ENCODE measurements at regions not wholly inside any gene's neighbourhood (a gene's known extent, or its start where the extent isn't known, plus 50 kb on each side); places are given as distances from the start of the nearest gene placed in this dataset.

DNA sequence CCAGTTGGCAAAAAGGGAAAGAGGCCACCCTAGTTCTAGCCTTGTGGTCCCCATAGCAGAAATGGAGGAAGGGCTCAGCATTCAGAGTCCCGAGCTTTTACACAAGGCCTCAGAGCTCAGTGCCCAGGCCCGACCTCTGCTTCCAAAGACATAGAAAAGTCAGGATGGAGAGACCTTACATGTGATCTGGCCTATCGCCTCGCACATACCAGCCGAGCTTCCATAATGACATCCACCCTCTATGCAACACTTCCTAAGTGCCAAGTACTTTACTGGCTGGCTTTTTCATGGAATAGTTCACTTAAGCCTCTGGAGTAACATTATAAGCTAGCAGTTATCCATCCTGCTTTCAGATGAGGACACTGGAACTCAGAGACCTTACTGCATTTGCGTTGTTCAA lies 275.9 kb downstream of the FAM43A start:
- Histone ChIP-seq H4K20me1 (ENCODE audit: control insufficient read depth, insufficient read depth, low read depth, low read length) (no peaks in the 10 kb centered on the region), H3K36me3 (ENCODE audit: control insufficient read depth, low read length) (no peaks in the 10 kb centered on the region), H3K9me3 (ENCODE audit: control insufficient read depth, insufficient read depth, low read length) (no peaks in the 10 kb centered on the region), H3K4me2 (ENCODE audit: low read length) (no peak overlapping the region), H3K27ac (ENCODE audit: low read depth, low read length) (no peak overlapping the region), H3F3A (ENCODE audit: control insufficient read depth, insufficient read depth) (no peaks in the 10 kb centered on the region), H3K4me1 (ENCODE audit: control insufficient read depth, low read length) (no peaks in the 10 kb centered on the region), H3K79me2 (ENCODE audit: control insufficient read depth, low read length) (no peaks in the 10 kb centered on the region), H3K9me2 (replicated peaks; ENCODE audit: control insufficient read depth, low read length) (no peaks in the 10 kb centered on the region), H3K4me3 (ENCODE audit: low read length) (no peak overlapping the region), H3K27me3 (ENCODE audit: control insufficient read depth, low read length) (peaks cover 12% of the 10 kb centered on the region; the same call in 1 of the 2 replicates)
- TF ChIP-seq EZH2phosphoT487 (IDR thresholded peaks at IDR 0.05; ENCODE audit: borderline replicate concordance, low read length): no peak
- TF ChIP-seq, protein P1, sequence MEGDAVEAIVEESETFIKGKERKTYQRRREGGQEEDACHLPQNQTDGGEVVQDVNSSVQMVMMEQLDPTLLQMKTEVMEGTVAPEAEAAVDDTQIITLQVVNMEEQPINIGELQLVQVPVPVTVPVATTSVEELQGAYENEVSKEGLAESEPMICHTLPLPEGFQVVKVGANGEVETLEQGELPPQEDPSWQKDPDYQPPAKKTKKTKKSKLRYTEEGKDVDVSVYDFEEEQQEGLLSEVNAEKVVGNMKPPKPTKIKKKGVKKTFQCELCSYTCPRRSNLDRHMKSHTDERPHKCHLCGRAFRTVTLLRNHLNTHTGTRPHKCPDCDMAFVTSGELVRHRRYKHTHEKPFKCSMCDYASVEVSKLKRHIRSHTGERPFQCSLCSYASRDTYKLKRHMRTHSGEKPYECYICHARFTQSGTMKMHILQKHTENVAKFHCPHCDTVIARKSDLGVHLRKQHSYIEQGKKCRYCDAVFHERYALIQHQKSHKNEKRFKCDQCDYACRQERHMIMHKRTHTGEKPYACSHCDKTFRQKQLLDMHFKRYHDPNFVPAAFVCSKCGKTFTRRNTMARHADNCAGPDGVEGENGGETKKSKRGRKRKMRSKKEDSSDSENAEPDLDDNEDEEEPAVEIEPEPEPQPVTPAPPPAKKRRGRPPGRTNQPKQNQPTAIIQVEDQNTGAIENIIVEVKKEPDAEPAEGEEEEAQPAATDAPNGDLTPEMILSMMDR (IDR thresholded peaks at IDR 0.05; ENCODE audit: low read depth, low read length, poor library complexity, severe bottlenecking): no peak

DNA sequence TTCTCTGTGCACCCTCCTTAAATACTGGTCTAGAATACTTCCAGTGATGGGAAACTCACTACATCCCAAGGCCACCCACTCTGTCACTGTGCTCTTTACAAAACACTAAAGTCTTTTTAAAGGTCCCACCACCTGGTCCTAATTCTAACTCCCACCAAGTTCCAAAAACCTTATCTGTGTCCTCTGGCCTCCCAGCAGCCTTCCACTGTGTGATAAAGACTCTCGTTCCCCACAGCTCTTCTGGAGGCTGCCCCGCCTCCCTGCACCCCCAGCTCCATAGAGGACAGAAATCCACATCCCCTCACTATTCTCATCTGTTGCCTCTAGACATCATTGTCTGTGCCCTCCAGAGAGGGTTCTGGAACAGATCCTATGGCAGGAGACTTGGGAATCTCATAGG lies 276.4 kb downstream of the FAM43A start:
- H3K4me2 ChIP-seq (ENCODE audit: low read length): no peak overlapping the region
- no peaks in the 10 kb centered on the region for H3K36me3 ChIP-seq (ENCODE audit: control insufficient read depth, low read length)
- H3K9me2 ChIP-seq (replicated peaks; ENCODE audit: control insufficient read depth, low read length): no peaks in the 10 kb centered on the region
- no peaks in the 10 kb centered on the region for H4K20me1 ChIP-seq (ENCODE audit: control insufficient read depth, insufficient read depth, low read depth, low read length)
- H3K4me1 ChIP-seq (ENCODE audit: control insufficient read depth, low read length): no peaks in the 10 kb centered on the region
- H3K9me3 ChIP-seq (ENCODE audit: control insufficient read depth, insufficient read depth, low read length): no peaks in the 10 kb centered on the region
- no peaks in the 10 kb centered on the region for H3F3A ChIP-seq (ENCODE audit: control insufficient read depth, insufficient read depth)
- H3K4me3 ChIP-seq (ENCODE audit: low read length): no peak overlapping the region
- peaks cover 12% of the 10 kb centered on the region; the same call in 1 of the 2 replicates for H3K27me3 ChIP-seq (ENCODE audit: control insufficient read depth, low read length)
- no peak overlapping the region for H3K27ac ChIP-seq (ENCODE audit: low read depth, low read length)
- TF ChIP-seq, protein P1 (IDR thresholded peaks at IDR 0.05; ENCODE audit: low read depth, low read length, poor library complexity, severe bottlenecking): no peak
- TF ChIP-seq EZH2phosphoT487 (IDR thresholded peaks at IDR 0.05; ENCODE audit: borderline replicate concordance, low read length): no peak
- H3K79me2 ChIP-seq (ENCODE audit: control insufficient read depth, low read length): no peaks in the 10 kb centered on the region

DNA sequence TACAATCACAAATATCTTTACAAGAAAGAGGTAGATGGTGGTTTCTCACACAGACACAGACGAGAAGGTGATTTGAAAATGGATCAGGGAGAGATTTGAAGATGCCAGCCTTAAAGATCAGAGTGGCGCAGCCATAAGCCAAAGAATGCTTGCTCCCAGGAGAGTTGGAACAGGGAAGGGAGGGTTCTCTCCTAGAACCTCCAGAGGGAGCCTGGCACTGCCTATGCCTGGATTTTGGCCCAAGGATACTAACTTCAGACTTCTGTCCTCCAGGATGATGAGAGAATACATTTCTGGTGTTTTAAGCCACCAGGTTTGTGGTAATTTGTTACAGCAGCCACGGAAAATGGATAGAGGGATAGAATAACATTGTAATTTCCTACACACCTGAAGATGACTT lies 279.1 kb downstream of the FAM43A start:
- H3K9me2 ChIP-seq (replicated peaks; ENCODE audit: control insufficient read depth, low read length): no peaks in the 10 kb centered on the region
- H3K79me2 ChIP-seq (ENCODE audit: control insufficient read depth, low read length): no peaks in the 10 kb centered on the region
- H3F3A ChIP-seq (ENCODE audit: control insufficient read depth, insufficient read depth): no peaks in the 10 kb centered on the region
- H3K27me3 ChIP-seq (ENCODE audit: control insufficient read depth, low read length): peaks cover 24% of the 10 kb centered on the region
- TF ChIP-seq, protein P1 (IDR thresholded peaks at IDR 0.05; ENCODE audit: low read depth, low read length, poor library complexity, severe bottlenecking): no peak
- no peak for TF ChIP-seq EZH2phosphoT487 (IDR thresholded peaks at IDR 0.05; ENCODE audit: borderline replicate concordance, low read length)
- H4K20me1 ChIP-seq (ENCODE audit: control insufficient read depth, insufficient read depth, low read depth, low read length): no peaks in the 10 kb centered on the region
- H3K27ac ChIP-seq (ENCODE audit: low read depth, low read length): no peak overlapping the region
- H3K9me3 ChIP-seq (ENCODE audit: control insufficient read depth, insufficient read depth, low read length): no peaks in the 10 kb centered on the region; the same call in 1 of the 2 replicates
- H3K4me3 ChIP-seq (ENCODE audit: low read length): no peak overlapping the region
- H3K36me3 ChIP-seq (ENCODE audit: control insufficient read depth, low read length): no peaks in the 10 kb centered on the region
- no peak overlapping the region for H3K4me2 ChIP-seq (ENCODE audit: low read length)
- no peaks in the 10 kb centered on the region for H3K4me1 ChIP-seq (ENCODE audit: control insufficient read depth, low read length)

All from DOHH2 (cell line).